ENCODE measurements at regions not wholly inside any gene's neighbourhood (a gene's known extent, or its start where the extent isn't known, plus 50 kb on each side); places are given as distances from the start of the nearest gene placed in this dataset.

- H3K27me3 ChIP-seq (ENCODE audit: control insufficient read depth in 1 of 2, insufficient read depth in 2 of 2, low read length in 2 of 2): no peaks in the 10 kb centered on the region
- no peak overlapping the region for H3K9ac ChIP-seq (ENCODE audit: low read length in 2 of 2)
- no peak overlapping the region for H3K27ac ChIP-seq (ENCODE audit: low read length)
- peaks cover 0 to 4% of the 10 kb centered on the region in 2 donors for H3K9me3 ChIP-seq (ENCODE audit: control insufficient read depth in 2 of 2, low read length in 2 of 2)
- no peaks in the 10 kb centered on the region for H3K4me1 ChIP-seq (ENCODE audit: control insufficient read depth, insufficient read depth, low read length)
- no peak overlapping the region for H3K4me3 ChIP-seq (ENCODE audit: low read length in 2 of 2)
- H3K36me3 ChIP-seq (ENCODE audit: control insufficient read depth in 2 of 2, insufficient read depth in 2 of 2, low read length in 2 of 2): no peaks in the 10 kb centered on the region
Measured at GRCh38 chr13:106696140-106696539, 128.2 kb upstream of the ARGLU1 start.

GRCh38 chr13:106695139-106695538 lies 127.2 kb upstream of the ARGLU1 start:
- H3K4me1 ChIP-seq (ENCODE audit: control insufficient read depth, insufficient read depth, low read length): no peaks in the 10 kb centered on the region
- H3K27ac ChIP-seq (ENCODE audit: low read length): no peak overlapping the region
- H3K9ac ChIP-seq (ENCODE audit: low read length in 2 of 2): no peak overlapping the region
- H3K4me3 ChIP-seq (ENCODE audit: low read length in 2 of 2): no peak overlapping the region
- H3K9me3 ChIP-seq (ENCODE audit: control insufficient read depth in 2 of 2, low read length in 2 of 2): peaks cover 0 to 4% of the 10 kb centered on the region in 2 donors
- H3K36me3 ChIP-seq (ENCODE audit: control insufficient read depth in 2 of 2, insufficient read depth in 2 of 2, low read length in 2 of 2): no peaks in the 10 kb centered on the region
- H3K27me3 ChIP-seq (ENCODE audit: control insufficient read depth in 1 of 2, insufficient read depth in 2 of 2, low read length in 2 of 2): no peaks in the 10 kb centered on the region

- H3K9me3 ChIP-seq (ENCODE audit: control insufficient read depth in 2 of 2, low read length in 2 of 2): no peaks in the 10 kb centered on the region
- no peak overlapping the region for H3K9ac ChIP-seq (ENCODE audit: low read length in 2 of 2)
- H3K27me3 ChIP-seq (ENCODE audit: control insufficient read depth in 1 of 2, insufficient read depth in 2 of 2, low read length in 2 of 2): no peaks in the 10 kb centered on the region
- H3K4me3 ChIP-seq (ENCODE audit: low read length in 2 of 2): no peak overlapping the region
- no peaks in the 10 kb centered on the region for H3K36me3 ChIP-seq (ENCODE audit: control insufficient read depth in 2 of 2, insufficient read depth in 2 of 2, low read length in 2 of 2)
- no peak overlapping the region for H3K27ac ChIP-seq (ENCODE audit: low read length)
- H3K4me1 ChIP-seq (ENCODE audit: control insufficient read depth, insufficient read depth, low read length): no peaks in the 10 kb centered on the region
Measured at GRCh38 chr13:106691861-106692260, 123.9 kb upstream of the ARGLU1 start.

GRCh38 chr13:106691341-106691740 lies 123.4 kb upstream of the ARGLU1 start:
- no peak overlapping the region for H3K9ac ChIP-seq (ENCODE audit: low read length in 2 of 2)
- H3K27ac ChIP-seq (ENCODE audit: low read length): no peak overlapping the region
- no peaks in the 10 kb centered on the region for H3K4me1 ChIP-seq (ENCODE audit: control insufficient read depth, insufficient read depth, low read length)
- no peaks in the 10 kb centered on the region for H3K27me3 ChIP-seq (ENCODE audit: control insufficient read depth in 1 of 2, insufficient read depth in 2 of 2, low read length in 2 of 2)
- H3K9me3 ChIP-seq (ENCODE audit: control insufficient read depth in 2 of 2, low read length in 2 of 2): no peaks in the 10 kb centered on the region
- H3K36me3 ChIP-seq (ENCODE audit: control insufficient read depth in 2 of 2, insufficient read depth in 2 of 2, low read length in 2 of 2): no peaks in the 10 kb centered on the region
- no peak overlapping the region for H3K4me3 ChIP-seq (ENCODE audit: low read length in 2 of 2)

- H3K36me3 ChIP-seq (ENCODE audit: control insufficient read depth in 2 of 2, insufficient read depth in 2 of 2, low read length in 2 of 2): no peaks in the 10 kb centered on the region
- no peaks in the 10 kb centered on the region for H3K4me1 ChIP-seq (ENCODE audit: control insufficient read depth, insufficient read depth, low read length)
- H3K4me3 ChIP-seq (ENCODE audit: low read length in 2 of 2): no peak overlapping the region
- H3K27me3 ChIP-seq (ENCODE audit: control insufficient read depth in 1 of 2, insufficient read depth in 2 of 2, low read length in 2 of 2): no peaks in the 10 kb centered on the region
- no peaks in the 10 kb centered on the region for H3K9me3 ChIP-seq (ENCODE audit: control insufficient read depth in 2 of 2, low read length in 2 of 2)
- no peak overlapping the region for H3K9ac ChIP-seq (ENCODE audit: low read length in 2 of 2)
- no peak overlapping the region for H3K27ac ChIP-seq (ENCODE audit: low read length)
Measured at GRCh38 chr13:106690779-106691178, 122.8 kb upstream of the ARGLU1 start.

- Histone ChIP-seq H3K27me3 (ENCODE audit: control insufficient read depth in 1 of 2, insufficient read depth in 2 of 2, low read length in 2 of 2) (no peaks in the 10 kb centered on the region), H3K36me3 (ENCODE audit: control insufficient read depth in 2 of 2, insufficient read depth in 2 of 2, low read length in 2 of 2) (no peaks in the 10 kb centered on the region), H3K9me3 (ENCODE audit: control insufficient read depth in 2 of 2, low read length in 2 of 2) (no peaks in the 10 kb centered on the region), H3K27ac (ENCODE audit: low read length) (no peak overlapping the region), H3K4me3 (ENCODE audit: low read length in 2 of 2) (no peak overlapping the region), H3K9ac (ENCODE audit: low read length in 2 of 2) (no peak overlapping the region), H3K4me1 (ENCODE audit: control insufficient read depth, insufficient read depth, low read length) (no peaks in the 10 kb centered on the region)
Measured at GRCh38 chr13:106689906-106690305, 122.0 kb upstream of the ARGLU1 start.

GRCh38 chr13:106688940-106689339 lies 121.0 kb upstream of the ARGLU1 start:
- Histone ChIP-seq H3K27me3 (ENCODE audit: control insufficient read depth in 1 of 2, insufficient read depth in 2 of 2, low read length in 2 of 2) (no peaks in the 10 kb centered on the region), H3K4me3 (ENCODE audit: low read length in 2 of 2) (no peak overlapping the region), H3K9me3 (ENCODE audit: control insufficient read depth in 2 of 2, low read length in 2 of 2) (no peaks in the 10 kb centered on the region), H3K9ac (ENCODE audit: low read length in 2 of 2) (no peak overlapping the region), H3K36me3 (ENCODE audit: control insufficient read depth in 2 of 2, insufficient read depth in 2 of 2, low read length in 2 of 2) (no peaks in the 10 kb centered on the region), H3K27ac (ENCODE audit: low read length) (no peak overlapping the region), H3K4me1 (ENCODE audit: control insufficient read depth, insufficient read depth, low read length) (no peaks in the 10 kb centered on the region)

- no peaks in the 10 kb centered on the region for H3K27me3 ChIP-seq (ENCODE audit: control insufficient read depth in 1 of 2, insufficient read depth in 2 of 2, low read length in 2 of 2)
- H3K36me3 ChIP-seq (ENCODE audit: control insufficient read depth in 2 of 2, insufficient read depth in 2 of 2, low read length in 2 of 2): no peaks in the 10 kb centered on the region
- H3K4me1 ChIP-seq (ENCODE audit: control insufficient read depth, insufficient read depth, low read length): no peaks in the 10 kb centered on the region
- no peak overlapping the region for H3K9ac ChIP-seq (ENCODE audit: low read length in 2 of 2)
- no peak overlapping the region for H3K4me3 ChIP-seq (ENCODE audit: low read length in 2 of 2)
- H3K27ac ChIP-seq (ENCODE audit: low read length): no peak overlapping the region
- H3K9me3 ChIP-seq (ENCODE audit: control insufficient read depth in 2 of 2, low read length in 2 of 2): no peaks in the 10 kb centered on the region
Measured at GRCh38 chr13:106686163-106686562, 118.2 kb upstream of the ARGLU1 start.

GRCh38 chr13:106685143-106685542 lies 117.2 kb upstream of the ARGLU1 start:
- no peak overlapping the region for H3K9ac ChIP-seq (ENCODE audit: low read length in 2 of 2)
- H3K36me3 ChIP-seq (ENCODE audit: control insufficient read depth in 2 of 2, insufficient read depth in 2 of 2, low read length in 2 of 2): no peaks in the 10 kb centered on the region
- no peaks in the 10 kb centered on the region for H3K4me1 ChIP-seq (ENCODE audit: control insufficient read depth, insufficient read depth, low read length)
- no peak overlapping the region for H3K4me3 ChIP-seq (ENCODE audit: low read length in 2 of 2)
- H3K27ac ChIP-seq (ENCODE audit: low read length): no peak overlapping the region
- H3K27me3 ChIP-seq (ENCODE audit: control insufficient read depth in 1 of 2, insufficient read depth in 2 of 2, low read length in 2 of 2): no peaks in the 10 kb centered on the region
- no peaks in the 10 kb centered on the region for H3K9me3 ChIP-seq (ENCODE audit: control insufficient read depth in 2 of 2, low read length in 2 of 2)

GRCh38 chr13:106683918-106684317 lies 116.0 kb upstream of the ARGLU1 start:
- Histone ChIP-seq H3K9me3 (ENCODE audit: control insufficient read depth in 2 of 2, low read length in 2 of 2) (no peaks in the 10 kb centered on the region), H3K36me3 (ENCODE audit: control insufficient read depth in 2 of 2, insufficient read depth in 2 of 2, low read length in 2 of 2) (no peaks in the 10 kb centered on the region), H3K27me3 (ENCODE audit: control insufficient read depth in 1 of 2, insufficient read depth in 2 of 2, low read length in 2 of 2) (no peaks in the 10 kb centered on the region), H3K4me1 (ENCODE audit: control insufficient read depth, insufficient read depth, low read length) (no peaks in the 10 kb centered on the region), H3K27ac (ENCODE audit: low read length) (no peak overlapping the region), H3K4me3 (ENCODE audit: low read length in 2 of 2) (no peak overlapping the region), H3K9ac (ENCODE audit: low read length in 2 of 2) (no peak overlapping the region)

- H3K4me3 ChIP-seq (ENCODE audit: low read length in 2 of 2): no peak overlapping the region
- no peaks in the 10 kb centered on the region for H3K9me3 ChIP-seq (ENCODE audit: control insufficient read depth in 2 of 2, low read length in 2 of 2)
- H3K27me3 ChIP-seq (ENCODE audit: control insufficient read depth in 1 of 2, insufficient read depth in 2 of 2, low read length in 2 of 2): no peaks in the 10 kb centered on the region
- H3K36me3 ChIP-seq (ENCODE audit: control insufficient read depth in 2 of 2, insufficient read depth in 2 of 2, low read length in 2 of 2): no peaks in the 10 kb centered on the region
- no peaks in the 10 kb centered on the region for H3K4me1 ChIP-seq (ENCODE audit: control insufficient read depth, insufficient read depth, low read length)
- H3K27ac ChIP-seq (ENCODE audit: low read length): no peak overlapping the region
- H3K9ac ChIP-seq (ENCODE audit: low read length in 2 of 2): no peak overlapping the region
Measured at GRCh38 chr13:106683179-106683578, 115.2 kb upstream of the ARGLU1 start.
